ENCODE measurements at regions not wholly inside any gene's neighbourhood (a gene's known extent, or its start where the extent isn't known, plus 50 kb on each side); places are given as distances from the start of the nearest gene placed in this dataset.

DNA sequence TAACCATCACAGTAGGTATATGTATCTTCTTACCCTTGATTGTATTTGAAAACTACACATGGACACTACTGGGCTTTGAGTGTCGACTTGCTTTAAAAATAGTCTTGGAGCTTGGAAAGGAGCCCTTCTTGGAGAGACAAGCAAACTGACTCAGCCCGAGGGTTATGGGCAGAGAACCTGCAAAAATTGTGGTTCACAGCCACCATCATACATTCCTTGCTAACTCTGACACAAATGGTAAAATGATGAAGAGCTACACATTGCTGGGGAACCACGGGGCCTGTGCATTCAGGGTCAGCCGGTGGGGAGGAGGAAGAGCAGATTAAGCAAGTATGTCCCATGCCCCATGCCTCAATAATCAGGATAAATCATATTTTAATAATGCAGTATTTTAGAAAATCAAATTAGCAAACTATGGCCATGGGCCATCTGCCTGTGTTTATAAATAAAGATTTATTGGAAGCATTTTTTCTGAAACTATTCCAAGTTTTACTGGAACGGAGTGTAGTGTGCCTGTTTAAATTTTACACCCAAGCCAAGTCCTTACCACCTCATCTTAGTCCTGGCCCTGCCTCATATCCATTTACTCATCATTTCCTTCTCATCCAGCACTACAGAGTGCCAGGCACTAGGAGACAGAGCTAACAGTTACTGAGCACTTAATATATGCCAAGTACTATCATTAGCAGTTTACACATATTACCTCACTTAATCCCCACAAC is 195.7 kb downstream of the PALM2AKAP2 start:
- intact Hi-C loops (cut with micrococcal nuclease; ENCODE audit: unreplicated experiment) = loop anchor here (2.0 kb wide), 2 partner anchors 153 to 177 kb away; no protein-coding TSS in a partner anchor
- H3K27ac ChIP-seq (ENCODE audit: control insufficient read depth, insufficient read depth) = peak overlapping the region; percentile 92
- ChIA-PET RAD21 (ENCODE audit: unreplicated experiment) (interaction anchor here (0.7 to 5.2 kb wide), 8 partner anchors 9 to 174 kb away, joined by 3 to 29 read pairs (median 6); no protein-coding TSS in a partner anchor), POLR2A (interaction anchor here (0.8 to 2.0 kb wide), 3 partner anchors 63 to 153 kb away, joined by 3 to 6 read pairs (median 4); no protein-coding TSS in a partner anchor), CTCF (interaction anchor here (0.9 to 10.7 kb wide), 5 partner anchors 44 to 178 kb away, joined by 3 to 102 read pairs (median 5); no protein-coding TSS in a partner anchor), SMC1A (ENCODE audit: uncharacterized antibody, unreplicated experiment) (interaction anchor here (0.9 to 12.1 kb wide), 11 partner anchors 10 to 173 kb away, joined by 3 to 254 read pairs (median 6); no protein-coding TSS in a partner anchor)
- H3K27me3 ChIP-seq (replicated peaks in 1 of 2; ENCODE audit: control insufficient read depth in 2 of 2, insufficient read depth in 2 of 2, low read length in 1 of 2) = no peaks in the 10 kb centered on the region
- TF ChIP-seq, protein P1, sequence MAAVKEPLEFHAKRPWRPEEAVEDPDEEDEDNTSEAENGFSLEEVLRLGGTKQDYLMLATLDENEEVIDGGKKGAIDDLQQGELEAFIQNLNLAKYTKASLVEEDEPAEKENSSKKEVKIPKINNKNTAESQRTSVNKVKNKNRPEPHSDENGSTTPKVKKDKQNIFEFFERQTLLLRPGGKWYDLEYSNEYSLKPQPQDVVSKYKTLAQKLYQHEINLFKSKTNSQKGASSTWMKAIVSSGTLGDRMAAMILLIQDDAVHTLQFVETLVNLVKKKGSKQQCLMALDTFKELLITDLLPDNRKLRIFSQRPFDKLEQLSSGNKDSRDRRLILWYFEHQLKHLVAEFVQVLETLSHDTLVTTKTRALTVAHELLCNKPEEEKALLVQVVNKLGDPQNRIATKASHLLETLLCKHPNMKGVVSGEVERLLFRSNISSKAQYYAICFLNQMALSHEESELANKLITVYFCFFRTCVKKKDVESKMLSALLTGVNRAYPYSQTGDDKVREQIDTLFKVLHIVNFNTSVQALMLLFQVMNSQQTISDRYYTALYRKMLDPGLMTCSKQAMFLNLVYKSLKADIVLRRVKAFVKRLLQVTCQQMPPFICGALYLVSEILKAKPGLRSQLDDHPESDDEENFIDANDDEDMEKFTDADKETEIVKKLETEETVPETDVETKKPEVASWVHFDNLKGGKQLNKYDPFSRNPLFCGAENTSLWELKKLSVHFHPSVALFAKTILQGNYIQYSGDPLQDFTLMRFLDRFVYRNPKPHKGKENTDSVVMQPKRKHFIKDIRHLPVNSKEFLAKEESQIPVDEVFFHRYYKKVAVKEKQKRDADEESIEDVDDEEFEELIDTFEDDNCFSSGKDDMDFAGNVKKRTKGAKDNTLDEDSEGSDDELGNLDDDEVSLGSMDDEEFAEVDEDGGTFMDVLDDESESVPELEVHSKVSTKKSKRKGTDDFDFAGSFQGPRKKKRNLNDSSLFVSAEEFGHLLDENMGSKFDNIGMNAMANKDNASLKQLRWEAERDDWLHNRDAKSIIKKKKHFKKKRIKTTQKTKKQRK (IDR thresholded peaks at IDR 0.05; ENCODE audit: low read depth, low read length) = no peak
- TF ChIP-seq CBX5 (IDR thresholded peaks at IDR 0.05; ENCODE audit: low read depth) (no peak), NR2F1 (conservative IDR thresholded peaks at IDR 0.05) (no peak), BCL11A (IDR thresholded peaks at IDR 0.05; ENCODE audit: low read depth, low read length) (no peak), CBFB (IDR thresholded peaks at IDR 0.05; ENCODE audit: low read depth) (no peak), TBL1XR1 (IDR thresholded peaks at IDR 0.05; ENCODE audit: low read depth, low read length) (no peak)
- TF ChIP-seq, protein P2, sequence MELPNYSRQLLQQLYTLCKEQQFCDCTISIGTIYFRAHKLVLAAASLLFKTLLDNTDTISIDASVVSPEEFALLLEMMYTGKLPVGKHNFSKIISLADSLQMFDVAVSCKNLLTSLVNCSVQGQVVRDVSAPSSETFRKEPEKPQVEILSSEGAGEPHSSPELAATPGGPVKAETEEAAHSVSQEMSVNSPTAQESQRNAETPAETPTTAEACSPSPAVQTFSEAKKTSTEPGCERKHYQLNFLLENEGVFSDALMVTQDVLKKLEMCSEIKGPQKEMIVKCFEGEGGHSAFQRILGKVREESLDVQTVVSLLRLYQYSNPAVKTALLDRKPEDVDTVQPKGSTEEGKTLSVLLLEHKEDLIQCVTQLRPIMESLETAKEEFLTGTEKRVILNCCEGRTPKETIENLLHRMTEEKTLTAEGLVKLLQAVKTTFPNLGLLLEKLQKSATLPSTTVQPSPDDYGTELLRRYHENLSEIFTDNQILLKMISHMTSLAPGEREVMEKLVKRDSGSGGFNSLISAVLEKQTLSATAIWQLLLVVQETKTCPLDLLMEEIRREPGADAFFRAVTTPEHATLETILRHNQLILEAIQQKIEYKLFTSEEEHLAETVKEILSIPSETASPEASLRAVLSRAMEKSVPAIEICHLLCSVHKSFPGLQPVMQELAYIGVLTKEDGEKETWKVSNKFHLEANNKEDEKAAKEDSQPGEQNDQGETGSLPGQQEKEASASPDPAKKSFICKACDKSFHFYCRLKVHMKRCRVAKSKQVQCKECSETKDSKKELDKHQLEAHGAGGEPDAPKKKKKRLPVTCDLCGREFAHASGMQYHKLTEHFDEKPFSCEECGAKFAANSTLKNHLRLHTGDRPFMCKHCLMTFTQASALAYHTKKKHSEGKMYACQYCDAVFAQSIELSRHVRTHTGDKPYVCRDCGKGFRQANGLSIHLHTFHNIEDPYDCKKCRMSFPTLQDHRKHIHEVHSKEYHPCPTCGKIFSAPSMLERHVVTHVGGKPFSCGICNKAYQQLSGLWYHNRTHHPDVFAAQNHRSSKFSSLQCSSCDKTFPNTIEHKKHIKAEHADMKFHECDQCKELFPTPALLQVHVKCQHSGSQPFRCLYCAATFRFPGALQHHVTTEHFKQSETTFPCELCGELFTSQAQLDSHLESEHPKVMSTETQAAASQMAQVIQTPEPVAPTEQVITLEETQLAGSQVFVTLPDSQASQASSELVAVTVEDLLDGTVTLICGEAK (IDR thresholded peaks at IDR 0.05; ENCODE audit: borderline replicate concordance) = peak; percentile 83
- FAIRE-seq (no peak), DNase-seq (ENCODE audit: low read depth, low spot score) (no peak), ATAC-seq (no peak)
- WGBS (ENCODE audit: insufficient coverage, insufficient replicate concordance, low lambda C conversion rate, missing lambda C conversion rate) = 92% methylated on average over 5 of the region's 5 CpGs
- H2AFZ ChIP-seq (ENCODE audit: control insufficient read depth, low read depth, low read length) = no peak overlapping the region
- in situ Hi-C loops (cut with MboI) = no loop called here
- H3K36me3 ChIP-seq (ENCODE audit: control insufficient read depth in 2 of 2, insufficient read depth in 2 of 2, low read length in 1 of 2) = no peaks in the 10 kb centered on the region
- H3K4me1 ChIP-seq (ENCODE audit: control insufficient read depth, insufficient read depth, low read length) = peaks cover 54% of the 10 kb centered on the region
- no TSS peak for BruUV-seq (replicated peaks)
- no peak overlapping the region for H3K9ac ChIP-seq (ENCODE audit: control insufficient read depth, insufficient read depth, low read length)
- H3K4me3 ChIP-seq = no peak overlapping the region
- H3K9me3 ChIP-seq (replicated peaks; ENCODE audit: control insufficient read depth, insufficient read depth, low read length) = no peaks in the 10 kb centered on the region
- H3K4me2 ChIP-seq (ENCODE audit: control insufficient read depth, insufficient read depth) = no peak overlapping the region
- no peaks in the 10 kb centered on the region for H4K20me1 ChIP-seq (ENCODE audit: control insufficient read depth, insufficient read depth)
- H3K79me2 ChIP-seq (ENCODE audit: control insufficient read depth, insufficient read depth, low read length) = peaks cover 2% of the 10 kb centered on the region; the same call in 1 of the 2 replicates
